Astrocyte of the hippocampus (primary cell): ENCODE measurements at regions not wholly inside any gene's neighbourhood (a gene's known extent, or its start where the extent isn't known, plus 50 kb on each side); places are given as distances from the start of the nearest gene placed in this dataset.

Experiments used
- DNase-seq: peaks from one replicate; pipeline ENCODE4 v3.0.0; 2011; ENCODE audit warnings: low read depth, low spot score

DNA sequence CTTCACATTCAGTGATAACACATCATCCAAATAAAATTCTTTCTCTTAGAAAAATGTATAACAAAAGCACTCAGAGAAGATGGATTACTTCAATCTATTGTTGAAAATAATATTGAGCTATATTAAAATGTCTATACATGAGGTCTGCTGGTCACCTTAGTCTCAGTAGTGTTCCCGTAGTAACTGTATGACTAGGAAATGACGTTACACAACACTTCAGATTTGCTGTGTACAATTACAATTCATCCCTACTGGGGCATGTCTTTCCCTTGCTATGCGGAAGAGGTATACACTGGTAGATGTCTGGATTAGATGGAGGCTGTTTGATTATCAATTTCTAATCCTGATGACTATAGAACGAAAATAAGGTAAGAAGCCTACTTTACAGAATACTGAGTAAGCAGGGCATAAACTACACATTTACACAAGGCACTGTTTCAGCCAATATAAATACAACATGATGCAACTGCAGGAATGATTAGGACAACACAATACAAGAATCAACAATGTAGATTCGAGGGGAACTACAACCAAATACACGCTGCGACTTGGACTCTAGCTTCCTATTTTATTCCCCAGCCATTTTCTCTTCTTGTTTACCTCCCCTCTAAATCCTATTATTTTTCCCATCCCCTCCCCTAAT, 982.5 kb upstream of the CDH8 start:
- DNase-seq, result no peak

GRCh38 chr16:63008688-63009087, 972.5 kb upstream of the CDH8 start:
- DNase-seq, result no peak

GRCh38 chr16:63005356-63005755, 969.1 kb upstream of the CDH8 start:
- DNase-seq, result no peak

DNA sequence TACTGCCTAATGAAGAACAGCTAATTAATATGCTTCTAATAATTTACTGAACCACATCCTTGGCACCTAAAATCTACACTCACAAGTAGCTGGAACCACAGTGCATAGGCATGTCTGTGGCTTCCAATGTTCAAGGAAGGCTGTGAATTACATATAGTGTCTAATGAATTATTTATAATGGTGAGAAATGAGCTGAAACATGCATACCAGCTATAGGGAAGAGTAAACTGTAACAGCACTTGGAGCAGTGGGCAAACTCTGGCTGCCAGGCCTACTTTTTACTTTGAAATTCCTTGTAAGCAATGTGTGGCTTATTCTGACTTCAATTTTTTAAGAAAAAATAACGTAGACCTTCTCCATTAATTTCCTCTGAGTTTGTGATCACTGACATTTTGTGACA, 953.2 kb upstream of the CDH8 start:
- DNase-seq, result no peak

DNA sequence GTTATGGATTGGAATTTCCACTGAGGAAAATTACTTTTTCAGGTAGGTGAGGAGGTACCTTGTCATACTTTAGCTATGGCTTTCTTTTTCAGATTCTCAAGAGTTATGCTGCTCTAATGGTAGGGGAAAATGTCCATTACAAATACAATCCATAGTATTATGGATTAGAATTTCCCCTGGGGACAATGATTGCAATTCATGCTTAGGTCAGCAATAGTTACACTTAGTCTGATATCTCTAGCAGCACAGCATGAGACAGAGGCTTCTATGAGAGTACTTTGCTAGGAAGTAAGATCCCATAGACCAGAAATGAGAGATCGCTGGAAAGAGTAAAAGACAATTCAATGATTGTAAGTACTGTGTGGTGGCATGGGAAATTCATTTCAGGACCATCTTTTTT, 949.5 kb upstream of the CDH8 start:
- DNase-seq, result no peak

DNA sequence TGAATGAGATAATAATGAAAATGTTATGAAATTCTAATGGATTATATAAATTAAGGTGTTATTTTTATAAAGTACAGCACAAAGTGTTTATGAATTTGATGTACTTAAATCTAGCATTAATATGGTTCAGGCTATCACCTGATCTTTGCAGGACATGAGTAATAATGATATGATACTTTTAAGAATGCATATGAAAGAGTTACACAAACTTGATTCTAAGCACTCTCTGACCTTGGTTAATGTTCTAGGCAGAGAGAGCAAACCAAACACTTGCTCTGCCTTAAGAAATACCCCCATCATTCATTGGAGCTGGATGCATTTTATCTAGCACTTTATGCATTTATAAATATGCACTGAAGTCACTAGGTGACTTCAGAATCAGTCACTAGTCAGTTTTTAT, 942.2 kb upstream of the CDH8 start:
- DNase-seq, result no peak

- no peak for DNase-seq
Measured at GRCh38 chr16:62977876-62978275, 941.6 kb upstream of the CDH8 start.

- DNase-seq, result no peak
Measured at GRCh38 chr16:62974424-62974823, 938.2 kb upstream of the CDH8 start.

GRCh38 chr16:62970851-62971250, 934.6 kb upstream of the CDH8 start:
- no peak for DNase-seq

GRCh38 chr16:62969711-62970318, 933.6 kb upstream of the CDH8 start:
- no peak for DNase-seq

- DNase-seq, result no peak
Measured at GRCh38 chr16:62967611-62968010, 931.4 kb upstream of the CDH8 start.

DNA sequence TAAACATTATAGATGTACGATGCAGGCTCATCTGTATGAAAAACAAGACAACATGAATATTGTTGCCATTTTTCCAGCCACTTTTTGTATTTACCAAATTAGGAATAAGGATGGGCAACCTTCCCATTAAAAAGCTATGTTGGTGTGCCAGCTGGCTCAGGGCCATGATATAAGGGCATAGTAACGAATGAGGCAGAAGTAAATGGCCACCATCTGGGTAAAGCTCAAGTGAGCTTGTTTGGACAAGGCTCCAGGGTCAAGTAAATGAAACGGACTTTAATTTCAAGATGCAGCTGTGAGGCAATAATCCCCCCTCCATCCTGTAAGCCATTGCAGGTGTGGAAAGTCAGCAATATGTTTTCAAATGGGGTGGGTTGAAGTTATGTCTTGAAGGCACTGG, 930.9 kb upstream of the CDH8 start:
- DNase-seq, result no peak

DNA sequence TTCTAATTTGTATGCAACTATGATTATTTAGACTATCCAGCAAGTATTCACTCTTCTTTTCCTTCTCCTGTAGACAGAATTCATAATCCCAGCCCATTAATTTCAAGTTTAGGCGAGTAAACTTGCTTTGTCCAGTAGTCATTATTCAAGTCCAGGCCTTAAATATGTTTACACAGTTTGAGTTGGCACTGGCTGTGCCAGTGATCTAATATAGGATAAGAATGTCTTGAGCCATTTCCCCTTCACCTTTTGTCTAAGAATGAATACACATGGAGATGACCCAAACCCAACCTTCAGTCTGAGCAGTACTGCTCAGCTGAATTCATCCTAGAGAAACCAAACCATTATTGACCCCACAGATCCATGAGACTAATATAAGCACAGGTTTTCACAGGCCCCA, 930.4 kb upstream of the CDH8 start:
- DNase-seq, result no peak

- DNase-seq, result peak; percentile 33
Measured at GRCh38 chr16:62965831-62966230, 929.6 kb upstream of the CDH8 start.

DNA sequence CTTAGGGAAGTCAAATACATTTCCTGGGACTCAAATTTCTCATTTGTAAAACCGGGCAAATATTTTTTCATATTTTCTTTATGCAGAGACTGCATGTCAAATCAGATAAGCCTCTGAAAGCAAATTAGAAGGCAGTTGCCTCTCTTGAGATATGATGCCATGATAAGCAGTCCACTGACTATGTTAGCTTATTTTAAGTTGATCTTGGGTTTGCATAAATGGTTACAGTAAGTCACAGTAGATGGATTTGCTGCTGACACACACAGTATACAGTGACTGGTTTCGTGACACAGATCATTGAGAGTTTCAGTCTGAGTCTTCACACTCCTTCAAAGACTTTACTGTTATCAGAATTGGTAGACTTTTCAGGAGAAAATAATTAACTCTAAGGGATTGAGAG, 927.6 kb upstream of the CDH8 start:
- no peak for DNase-seq

DNA sequence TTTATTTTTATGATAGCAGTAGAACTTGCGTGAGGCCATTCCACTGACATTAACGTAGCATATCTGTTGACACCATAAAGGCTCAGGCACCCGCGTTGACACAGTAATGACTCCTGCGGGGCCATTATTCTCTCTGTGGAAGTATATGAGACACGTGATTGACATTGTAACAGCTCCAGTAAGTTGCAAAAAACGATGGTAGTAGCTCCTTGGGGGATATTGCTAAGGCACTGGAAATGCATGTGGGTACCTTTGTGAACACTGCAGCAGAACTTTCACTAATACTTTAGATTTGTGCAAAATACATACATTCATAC, 918.8 kb upstream of the CDH8 start:
- no peak for DNase-seq

DNA sequence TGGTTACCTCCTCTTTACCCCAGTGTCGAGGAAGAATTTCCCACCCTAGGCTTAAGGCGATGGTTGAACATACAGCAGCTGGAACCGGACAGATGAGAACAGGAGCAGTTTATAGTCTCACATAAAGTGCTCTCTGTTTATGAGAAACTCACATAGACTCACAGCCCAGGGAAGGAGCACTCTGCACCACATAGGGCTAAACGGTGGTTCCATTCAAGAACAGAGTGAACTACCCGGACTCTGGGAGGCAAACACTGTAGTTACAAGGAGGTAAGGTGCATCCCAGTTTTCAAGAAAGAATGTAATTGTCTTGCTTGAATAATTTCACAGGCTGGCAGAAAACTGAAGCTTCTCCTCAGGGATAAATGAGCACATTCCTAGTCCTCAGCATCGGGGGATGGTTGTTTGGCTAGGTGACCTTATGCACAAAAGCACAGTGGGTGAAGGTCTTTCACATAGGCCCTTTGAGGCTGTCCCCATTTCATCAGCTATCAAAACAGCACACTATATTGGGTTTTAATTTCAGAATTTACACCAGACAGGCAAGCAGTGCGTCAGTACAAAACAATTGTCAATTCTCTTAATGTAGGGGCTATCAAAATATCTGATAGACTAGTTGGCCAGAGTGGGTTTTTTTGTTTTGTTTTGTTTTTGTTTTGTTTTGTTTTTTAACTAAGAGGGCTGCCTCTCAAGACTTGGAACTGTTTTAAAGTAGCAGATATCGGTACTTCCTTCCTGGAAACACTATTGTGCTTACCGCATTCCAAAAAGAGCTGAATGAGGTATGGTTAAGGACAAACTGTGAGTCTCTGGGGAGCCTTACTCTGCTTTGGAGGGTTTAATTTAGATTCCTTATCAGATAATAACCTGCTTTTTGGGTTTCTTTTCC, 918.1 kb upstream of the CDH8 start:
- no peak for DNase-seq

- no peak for DNase-seq
Measured at GRCh38 chr16:62950351-62950750, 914.1 kb upstream of the CDH8 start.

GRCh38 chr16:62940569-62940968, 904.3 kb upstream of the CDH8 start:
- DNase-seq, result no peak

- DNase-seq, result no peak
Measured at GRCh38 chr16:62939687-62940086, 903.4 kb upstream of the CDH8 start.

- DNase-seq, result no peak
Measured at GRCh38 chr16:62933929-62934328, 897.7 kb upstream of the CDH8 start.

DNA sequence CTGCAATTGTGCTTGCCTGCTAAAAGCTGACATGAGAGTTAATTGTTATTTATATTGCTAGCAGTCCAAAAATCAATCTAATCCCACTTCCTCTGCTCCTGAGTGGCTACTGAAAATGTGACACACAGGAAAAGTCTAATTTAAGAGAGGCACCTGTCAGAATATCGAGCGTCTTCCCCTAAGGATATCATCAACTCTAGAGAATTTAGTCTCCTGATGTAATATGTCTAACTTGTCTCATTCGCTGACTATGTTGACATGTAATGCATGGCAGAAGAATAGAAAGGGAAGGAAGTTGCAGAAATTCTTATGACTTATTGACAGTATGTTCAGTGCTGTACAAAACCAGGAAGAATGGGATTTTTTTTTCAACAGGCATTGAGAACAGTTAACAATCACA, 893.4 kb upstream of the CDH8 start:
- DNase-seq, result no peak

- no peak for DNase-seq
Measured at GRCh38 chr16:62927122-62927521, 890.9 kb upstream of the CDH8 start.
